Kidney (tissue), 13 donors: ENCODE measurements at regions not wholly inside any gene's neighbourhood (a gene's known extent, or its start where the extent isn't known, plus 50 kb on each side); places are given as distances from the start of the nearest gene placed in this dataset.
A peak's percentile ranks its signal among the peaks of the same experiment; 100 is the strongest.

Experiments used
- DNase-seq, 5 donors: peaks; one replicate each; pipeline ENCODE4 v3.0.0-alpha.2; 2013 to 2020
- FAIRE-seq: peaks from 2 replicates; lab custom pipeline; 2012; peaks lifted over from hg19 to GRCh38; lab: Jason Lieb, UNC
- H3K27ac ChIP-seq, 2 donors: one replicate each; pipeline ENCODE4 v1.7.0; 2013; ENCODE audit warnings: low read depth in 2 of 2, low read length in 2 of 2, inconsistent platforms in 1 of 2
- H3K27me3 ChIP-seq: one replicate; pipeline ENCODE4 v1.7.1; 2013; ENCODE audit warnings: low read length, inconsistent platforms; ENCODE audit not compliant: control insufficient read depth, insufficient read depth
- H3K36me3 ChIP-seq, 3 donors: one replicate each; pipeline versions ENCODE4 v1.7.0 to v1.7.1; 2013; ENCODE audit warnings: low read length in 3 of 3, control low read depth in 1 of 3, inconsistent platforms in 1 of 3; ENCODE audit not compliant: insufficient read depth in 3 of 3, control insufficient read depth in 2 of 3
- H3K4me1 ChIP-seq, 3 donors: one replicate each; pipeline versions ENCODE4 v1.7.0 to v1.7.1; 2013; ENCODE audit warnings: low read length in 3 of 3, inconsistent platforms in 1 of 3, low read depth in 1 of 3; ENCODE audit not compliant: control insufficient read depth in 2 of 3, insufficient read depth in 2 of 3
- H3K4me3 ChIP-seq, 3 donors: one replicate each; pipeline versions ENCODE4 v1.7.0 to v1.8.1; 2013; ENCODE audit warnings: low read length in 3 of 3, control low read depth in 1 of 3, inconsistent platforms in 1 of 3
- H3K9ac ChIP-seq, 3 donors: one replicate each; pipeline versions ENCODE4 v1.7.0 to v1.7.1; 2013; ENCODE audit warnings: low read length in 3 of 3, control low read depth in 1 of 3, inconsistent platforms in 1 of 3
- H3K9me3 ChIP-seq, 3 donors: one replicate each; pipeline versions ENCODE4 v1.7.0 to v1.7.1; 2013; ENCODE audit warnings: low read length in 3 of 3, control low read depth in 1 of 3, inconsistent platforms in 1 of 3; ENCODE audit not compliant: control insufficient read depth in 2 of 3, insufficient read depth in 1 of 3
- intact Hi-C: fragments of 100-400 bp; cut with DNase I; formaldehyde crosslinking; loops from one replicate; pipeline ENCODE4 v1.11.1; 2022
- TF ChIP-seq, protein P1 (sequence below): IDR thresholded peaks from 3 replicates; pipeline ENCODE4 v1.5.1; 2012; ENCODE audit warnings: mild to moderate bottlenecking, moderate library complexity, borderline replicate concordance; ENCODE audit not compliant: insufficient read depth; ENCODE audit errors: extremely low read depth
- donor health status: control.
- donor health status: control.
- donor health status: control.
- donor health status: control.
- donor health status: control.
- donor health status: DM: yes; HTN: yes; CAD: no.
- donor health status: Normal renal cell carcinoma (clear cell type).

DNA sequence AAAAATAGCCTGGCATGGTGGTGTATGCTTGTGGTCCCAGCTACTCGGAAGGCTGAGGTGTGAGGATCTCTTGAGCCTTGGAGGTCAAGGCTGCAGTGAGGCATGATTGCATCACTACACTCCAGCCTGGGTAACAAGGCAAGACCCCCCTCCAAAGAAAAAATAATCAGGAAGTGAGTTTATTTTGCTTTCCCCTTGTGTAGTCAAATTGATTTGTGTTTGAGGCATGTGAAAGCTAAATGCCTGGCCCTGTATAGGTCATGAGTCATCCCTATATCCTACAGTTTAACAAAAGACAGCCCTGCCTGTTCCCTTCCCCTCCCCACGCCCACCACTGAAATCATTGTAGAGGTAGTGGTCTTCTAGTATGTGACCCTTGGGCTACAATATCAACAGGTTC lies 241.4 kb upstream of the JUN start:
- Histone ChIP-seq H3K9ac (no peak overlapping the region), H3K36me3 (no peaks in the 10 kb centered on the region), H3K27me3 (no peaks in the 10 kb centered on the region), H3K9me3 (no peaks in the 10 kb centered on the region), H3K4me3 (no peak overlapping the region), H3K4me1 (peaks cover 0 to 4% (median 0%) of the 10 kb centered on the region in 3 donors), H3K27ac (no peak overlapping the region)
- DNase-seq, result no peak
- FAIRE-seq, result no peak
- intact Hi-C loops, result no loop called here
- TF ChIP-seq, protein P1, sequence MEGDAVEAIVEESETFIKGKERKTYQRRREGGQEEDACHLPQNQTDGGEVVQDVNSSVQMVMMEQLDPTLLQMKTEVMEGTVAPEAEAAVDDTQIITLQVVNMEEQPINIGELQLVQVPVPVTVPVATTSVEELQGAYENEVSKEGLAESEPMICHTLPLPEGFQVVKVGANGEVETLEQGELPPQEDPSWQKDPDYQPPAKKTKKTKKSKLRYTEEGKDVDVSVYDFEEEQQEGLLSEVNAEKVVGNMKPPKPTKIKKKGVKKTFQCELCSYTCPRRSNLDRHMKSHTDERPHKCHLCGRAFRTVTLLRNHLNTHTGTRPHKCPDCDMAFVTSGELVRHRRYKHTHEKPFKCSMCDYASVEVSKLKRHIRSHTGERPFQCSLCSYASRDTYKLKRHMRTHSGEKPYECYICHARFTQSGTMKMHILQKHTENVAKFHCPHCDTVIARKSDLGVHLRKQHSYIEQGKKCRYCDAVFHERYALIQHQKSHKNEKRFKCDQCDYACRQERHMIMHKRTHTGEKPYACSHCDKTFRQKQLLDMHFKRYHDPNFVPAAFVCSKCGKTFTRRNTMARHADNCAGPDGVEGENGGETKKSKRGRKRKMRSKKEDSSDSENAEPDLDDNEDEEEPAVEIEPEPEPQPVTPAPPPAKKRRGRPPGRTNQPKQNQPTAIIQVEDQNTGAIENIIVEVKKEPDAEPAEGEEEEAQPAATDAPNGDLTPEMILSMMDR, result no peak

DNA sequence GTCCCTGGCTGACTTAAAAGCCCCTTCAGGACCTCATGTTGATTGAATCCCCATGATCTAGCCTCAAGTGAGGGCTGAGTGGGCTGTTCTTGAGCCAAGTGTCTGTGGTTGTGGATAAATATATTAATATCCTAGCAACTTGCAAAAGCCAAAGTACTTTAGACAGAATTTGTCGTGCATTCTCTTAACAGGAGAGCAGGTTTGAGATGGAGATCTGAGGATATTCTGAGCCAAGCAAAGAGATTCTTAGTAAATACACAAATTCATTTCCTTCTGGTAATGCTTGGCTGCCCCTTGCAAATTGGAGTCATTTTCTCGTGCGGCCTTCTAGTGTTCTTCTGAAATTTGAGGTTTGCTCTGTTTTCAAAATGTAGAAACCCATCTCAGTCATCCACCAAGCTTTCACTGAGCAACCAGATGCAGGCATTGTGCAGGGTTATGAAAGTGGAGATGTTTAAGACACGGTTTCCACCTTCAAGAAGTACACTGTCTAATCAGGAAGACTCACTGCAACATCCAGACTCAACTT lies 242.1 kb upstream of the JUN start:
- Histone ChIP-seq H3K27ac (no peak overlapping the region), H3K9me3 (no peaks in the 10 kb centered on the region), H3K36me3 (no peaks in the 10 kb centered on the region), H3K4me3 (no peak overlapping the region), H3K4me1 (no peaks in the 10 kb centered on the region), H3K9ac (no peak overlapping the region), H3K27me3 (no peaks in the 10 kb centered on the region)
- DNase-seq (peak in 1 of 5 donors; percentile 18), FAIRE-seq (no peak)
- intact Hi-C loops, result no loop called here
- TF ChIP-seq, protein P1, result no peak

DNA sequence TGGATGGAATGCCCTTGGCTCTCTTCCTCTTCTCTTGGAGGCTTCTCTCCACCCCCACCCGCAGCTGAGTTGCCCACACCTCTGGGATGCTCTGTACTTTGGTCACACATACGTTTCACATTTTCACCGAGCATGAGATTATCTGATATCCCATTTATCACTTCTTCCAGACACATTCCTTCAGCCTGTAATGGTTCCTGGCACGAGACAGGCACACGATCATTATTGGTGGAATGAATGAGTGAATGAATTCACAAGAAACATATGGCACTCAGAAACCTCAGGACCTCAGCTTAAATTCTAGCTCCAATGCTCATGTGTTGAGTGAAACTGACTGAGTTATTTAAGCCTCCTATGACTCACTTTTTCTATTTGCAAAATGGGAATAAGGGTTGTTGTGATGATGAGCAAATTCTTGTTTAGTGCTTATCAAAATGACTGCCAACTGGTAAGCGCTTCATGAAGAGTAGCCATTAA lies 242.7 kb upstream of the JUN start:
- H3K9ac ChIP-seq, result no peak overlapping the region
- no peak overlapping the region for H3K27ac ChIP-seq
- H3K4me1 ChIP-seq, result no peaks in the 10 kb centered on the region
- no peaks in the 10 kb centered on the region for H3K27me3 ChIP-seq
- intact Hi-C loops, result no loop called here
- no peak for DNase-seq
- no peak for FAIRE-seq
- H3K36me3 ChIP-seq, result no peaks in the 10 kb centered on the region
- H3K4me3 ChIP-seq, result no peak overlapping the region
- no peaks in the 10 kb centered on the region for H3K9me3 ChIP-seq
- TF ChIP-seq, protein P1, result no peak

GRCh38 chr1:59027177-59027576 lies 243.3 kb upstream of the JUN start:
- H3K9me3 ChIP-seq, result no peaks in the 10 kb centered on the region
- TF ChIP-seq, protein P1, result no peak
- no peak overlapping the region for H3K9ac ChIP-seq
- DNase-seq (no peak), FAIRE-seq (no peak)
- no peaks in the 10 kb centered on the region for H3K27me3 ChIP-seq
- no peak overlapping the region for H3K4me3 ChIP-seq
- intact Hi-C loops, result no loop called here
- no peaks in the 10 kb centered on the region for H3K4me1 ChIP-seq
- no peak overlapping the region for H3K27ac ChIP-seq
- no peaks in the 10 kb centered on the region for H3K36me3 ChIP-seq
